HG03460 (cell line): ENCODE measurements at regions not wholly inside any gene's neighbourhood (a gene's known extent, or its start where the extent isn't known, plus 50 kb on each side); places are given as distances from the start of the nearest gene placed in this dataset.

Experiments
- ATAC-seq: cut with Tn5 transposase; IDR thresholded peaks from one replicate; pipeline ENCODE4 v1.9.1; 2021; ENCODE audit not compliant: unreplicated experiment

GRCh38 chr11:128048121-128048520 is 539.2 kb downstream of the ETS1 start:
- ATAC-seq, result no peak

- no peak for ATAC-seq
Measured at GRCh38 chr11:128047026-128047425, 540.3 kb downstream of the ETS1 start.

GRCh38 chr11:128046213-128046612 is 541.1 kb downstream of the ETS1 start:
- ATAC-seq, result no peak

GRCh38 chr11:128045094-128045725 is 542.1 kb downstream of the ETS1 start:
- ATAC-seq, result no peak

GRCh38 chr11:128042290-128042751 is 545.0 kb downstream of the ETS1 start:
- ATAC-seq, result no peak

- no peak for ATAC-seq
Measured at GRCh38 chr11:128040603-128041002, 546.8 kb downstream of the ETS1 start.

GRCh38 chr11:128039140-128040021 is 548.0 kb downstream of the ETS1 start:
- peak; percentile 96 for ATAC-seq

- no peak for ATAC-seq
Measured at GRCh38 chr11:128036556-128037093, 550.7 kb downstream of the ETS1 start.

GRCh38 chr11:128036006-128036405 is 551.4 kb downstream of the ETS1 start:
- ATAC-seq, result no peak

- peak; percentile 96 for ATAC-seq
Measured at GRCh38 chr11:128031538-128032134, 555.7 kb downstream of the ETS1 start.

GRCh38 chr11:128029219-128029722 is 558.1 kb downstream of the ETS1 start:
- no peak for ATAC-seq

GRCh38 chr11:128026596-128026995 is 560.8 kb downstream of the ETS1 start:
- ATAC-seq, result no peak

- no peak for ATAC-seq
Measured at GRCh38 chr11:128022761-128023160, 564.6 kb downstream of the ETS1 start.

- no peak for ATAC-seq
Measured at GRCh38 chr11:128022007-128022368, 565.4 kb downstream of the ETS1 start.

GRCh38 chr11:128021349-128022006 is 565.9 kb downstream of the ETS1 start:
- ATAC-seq, result no peak

- no peak for ATAC-seq
Measured at GRCh38 chr11:128018692-128019091, 568.7 kb downstream of the ETS1 start.

GRCh38 chr11:128005562-128005961 is 581.8 kb downstream of the ETS1 start:
- no peak for ATAC-seq

- no peak for ATAC-seq
Measured at GRCh38 chr11:127998421-127998820, 588.9 kb downstream of the ETS1 start.

- no peak for ATAC-seq
Measured at GRCh38 chr11:127997594-127997993, 589.8 kb downstream of the ETS1 start.

- no peak for ATAC-seq
Measured at GRCh38 chr11:127996825-127997224, 590.5 kb downstream of the ETS1 start.

GRCh38 chr11:127995921-127996320 is 591.4 kb downstream of the ETS1 start:
- no peak for ATAC-seq
